Stimulated activated CD8-positive, alpha-beta memory T cell treated with anti-CD3 and anti-CD28 coated beads, Interleukin-15, amount 100 ng/mL, for 1 hour (primary cell): ENCODE measurements at regions not wholly inside any gene's neighbourhood (a gene's known extent, or its start where the extent isn't known, plus 50 kb on each side); places are given as distances from the start of the nearest gene placed in this dataset.
"Not testable (repeated sequence)": the region's sequence is repeated elsewhere in the genome, so short reads cannot be mapped to it uniquely, and the experiment has no call there.

Experiments used
- DNase-seq: peaks from one replicate; pipeline ENCODE4 v3.0.0-alpha.2; 2020; ENCODE audit warnings: low read depth

DNA sequence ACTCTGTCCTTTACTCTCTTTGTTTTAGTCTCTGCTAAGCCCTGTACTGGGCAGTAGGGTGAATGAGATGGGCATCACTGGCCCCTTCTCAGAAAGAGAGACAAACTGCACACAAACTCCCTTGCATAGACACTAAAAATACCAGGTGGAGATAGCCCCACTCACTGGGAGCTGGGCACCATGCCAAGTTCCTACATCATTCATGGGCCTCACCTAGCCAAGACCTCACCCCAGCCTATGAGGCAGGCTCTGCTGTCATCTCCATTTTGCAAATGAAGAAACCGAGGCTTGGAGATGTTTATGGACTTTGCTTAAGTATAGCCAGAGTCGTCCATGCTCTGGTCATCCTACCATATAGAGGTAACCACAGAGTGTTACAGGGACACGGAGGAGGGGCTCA, 499.8 kb upstream of the CDH11 start:
- DNase-seq, result no peak

DNA sequence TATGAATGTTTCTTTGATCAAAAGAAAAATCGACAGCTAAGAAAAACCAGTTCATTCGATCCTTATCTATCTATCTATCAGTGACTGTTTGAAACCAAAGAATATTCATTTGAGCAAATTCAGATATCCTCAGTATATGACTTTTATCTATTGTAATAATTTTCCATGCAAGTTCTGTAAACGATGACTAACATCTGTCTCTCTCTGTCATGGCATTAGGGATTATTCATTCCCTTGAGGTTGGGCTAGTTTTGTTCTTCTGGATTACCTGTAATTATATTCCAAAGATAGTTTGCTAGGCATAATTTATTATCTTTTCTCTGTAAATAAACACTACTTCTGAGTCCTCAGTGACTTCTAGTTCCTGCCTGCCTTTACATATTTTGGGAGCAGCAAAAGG, 497.7 kb upstream of the CDH11 start:
- no peak for DNase-seq

GRCh38 chr16:65618931-65619330, 497.1 kb upstream of the CDH11 start:
- DNase-seq, result no peak

DNA sequence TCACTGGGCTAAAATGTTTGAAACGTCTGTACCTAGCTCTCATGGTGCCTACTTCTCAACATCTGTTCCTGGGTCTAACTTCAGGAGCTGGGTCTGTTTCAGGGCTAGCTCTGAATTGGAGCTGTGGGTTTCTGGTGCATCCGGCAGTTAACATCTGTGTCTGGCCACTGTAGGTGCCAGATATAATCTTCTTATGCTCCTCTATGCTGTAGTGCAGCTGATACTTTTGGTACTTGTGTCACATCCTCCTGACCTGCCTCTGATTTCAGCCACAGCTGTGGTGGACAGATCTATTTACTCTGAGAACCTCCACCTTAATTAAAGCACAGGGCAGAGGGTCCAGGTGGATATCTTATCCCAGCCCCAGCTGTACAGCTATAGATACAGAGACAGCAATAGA, 496.5 kb upstream of the CDH11 start:
- DNase-seq, result no peak

GRCh38 chr16:65617421-65617820, 495.6 kb upstream of the CDH11 start:
- DNase-seq, result no peak

DNA sequence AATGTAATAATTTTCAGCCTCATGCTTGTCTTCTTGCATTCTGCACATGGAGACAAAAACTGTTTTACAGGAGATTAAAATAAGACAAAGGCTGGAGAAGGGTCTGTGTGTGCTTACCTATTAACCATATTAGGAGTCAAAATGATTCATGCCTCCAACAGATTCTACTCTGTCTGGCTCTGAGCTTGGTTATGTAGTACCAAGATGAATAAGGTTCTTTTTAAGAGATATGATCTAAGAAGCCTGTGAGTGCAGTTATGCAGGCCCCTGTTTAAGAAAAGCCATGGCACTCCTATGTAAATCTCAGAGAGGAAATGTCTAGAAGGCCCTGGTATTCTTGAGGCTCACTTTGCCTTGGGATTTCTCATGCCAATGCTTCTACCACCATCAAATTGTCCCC, 486.6 kb upstream of the CDH11 start:
- no peak for DNase-seq

DNA sequence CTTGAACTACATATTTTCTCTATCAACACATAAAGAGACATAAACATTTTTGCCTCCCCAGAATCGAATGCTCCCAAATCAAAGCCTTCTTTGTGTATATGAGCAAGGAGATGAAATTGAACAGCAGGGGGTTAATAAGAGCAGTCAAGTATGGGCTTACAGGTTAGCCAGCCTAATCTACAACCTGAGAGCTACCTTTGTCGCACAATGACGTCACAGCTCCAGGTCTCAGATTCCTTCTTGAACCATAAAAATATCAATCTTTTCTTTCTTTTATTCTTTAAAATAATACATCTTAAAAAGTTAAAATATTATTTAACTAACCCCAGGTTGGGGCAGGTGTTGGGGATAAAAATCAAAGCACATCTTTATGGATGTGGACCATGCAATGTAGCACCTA, 482.9 kb upstream of the CDH11 start:
- no peak for DNase-seq

DNA sequence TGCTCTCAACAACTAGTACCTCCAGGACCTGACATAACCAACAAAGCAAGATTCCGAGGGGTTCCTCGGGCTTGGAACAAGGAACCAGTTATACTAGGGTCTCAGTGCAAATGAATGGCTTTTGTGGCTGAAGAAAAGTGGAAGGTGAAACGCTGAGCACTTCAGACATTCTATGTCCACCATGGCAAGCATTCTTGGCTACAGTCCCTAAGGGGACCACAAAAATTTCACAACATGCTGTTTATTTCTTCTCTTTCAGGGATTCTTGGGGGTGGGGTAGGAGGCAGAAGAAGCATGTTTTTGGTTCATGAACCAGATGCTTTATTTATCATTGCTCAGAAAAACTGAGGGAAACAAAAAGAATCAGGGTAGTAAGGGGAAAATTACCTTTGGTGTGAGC, 479.9 kb upstream of the CDH11 start:
- no peak for DNase-seq

DNA sequence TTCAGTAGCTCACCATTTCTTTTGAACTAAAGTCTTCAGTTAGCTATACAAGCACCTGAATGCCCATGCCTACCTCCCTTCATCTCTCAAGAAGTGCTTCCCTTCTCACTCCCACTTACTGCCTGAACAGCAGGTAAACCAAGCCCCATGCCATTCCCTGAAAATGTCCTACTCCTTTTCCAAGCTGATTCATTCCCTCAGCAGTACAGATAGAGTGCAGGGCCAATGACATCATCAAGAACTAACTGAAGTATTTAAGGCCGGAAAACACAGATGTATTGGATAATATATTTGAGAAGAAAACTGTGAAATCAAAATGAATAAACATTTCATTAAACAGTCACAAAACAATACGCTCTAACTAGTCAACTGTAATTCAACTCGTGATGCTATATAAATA, 478.8 kb upstream of the CDH11 start:
- DNase-seq, result no peak

DNA sequence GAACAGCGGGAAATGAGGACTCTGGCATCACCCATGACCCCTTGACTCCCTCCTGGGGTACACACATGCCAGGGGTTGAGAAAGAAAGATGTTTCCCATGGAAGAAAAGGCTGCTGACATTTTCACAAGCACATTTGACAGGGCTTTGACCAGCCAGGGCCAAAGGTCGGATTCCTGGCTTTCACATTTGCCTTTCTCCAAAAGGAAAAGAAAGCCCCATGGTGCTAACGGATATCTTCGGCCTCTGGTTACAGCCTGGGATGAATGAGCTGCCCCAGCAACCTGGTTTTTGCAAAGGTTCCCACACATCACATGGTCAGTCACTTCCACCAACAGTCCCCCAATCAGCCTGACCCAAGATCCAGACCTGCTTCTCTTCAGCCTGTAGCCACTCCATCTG, 478.2 kb upstream of the CDH11 start:
- no peak for DNase-seq

DNA sequence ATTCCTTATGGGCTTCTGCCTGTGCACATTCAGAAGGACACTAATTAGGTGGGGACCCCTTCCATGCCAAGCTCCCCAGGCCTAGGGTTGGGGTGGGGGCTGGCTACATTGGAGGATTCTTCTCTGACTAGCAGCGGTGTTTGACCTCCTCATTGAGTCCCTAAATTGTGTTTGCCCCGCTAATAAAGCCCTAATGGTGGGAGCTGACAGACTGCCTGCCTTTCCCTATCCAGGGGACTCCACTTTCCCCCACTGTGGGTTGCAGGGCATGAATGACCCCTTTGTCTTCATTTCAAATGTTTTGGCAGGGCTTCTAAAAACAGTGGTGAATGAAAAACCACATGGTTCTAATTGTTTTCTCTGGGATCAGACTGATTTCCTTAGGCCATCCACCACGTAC, 476.8 kb upstream of the CDH11 start:
- no peak for DNase-seq

- DNase-seq, result no peak
Measured at GRCh38 chr16:65583498-65583897, 461.6 kb upstream of the CDH11 start.

DNA sequence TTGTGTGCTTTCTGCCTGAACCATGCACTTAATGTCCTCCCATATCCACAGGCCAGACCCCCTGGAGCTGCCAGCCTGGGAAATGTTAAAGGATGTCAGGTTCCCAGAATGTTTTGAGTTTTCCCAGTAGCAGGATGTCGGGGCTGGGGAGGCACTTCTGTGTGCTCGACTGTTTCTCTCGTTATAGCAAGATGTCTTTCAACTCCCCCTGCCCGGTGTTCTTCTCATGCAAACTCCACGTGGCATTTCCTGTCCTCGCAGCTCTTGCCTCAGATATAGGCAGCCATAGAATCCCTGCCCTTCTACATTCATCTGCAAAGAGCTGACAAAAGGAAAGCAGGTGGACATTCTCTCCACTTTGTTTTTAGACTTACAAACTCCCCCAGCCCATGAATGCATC, 457.2 kb upstream of the CDH11 start:
- DNase-seq, result no peak

GRCh38 chr16:65576631-65577030, 454.8 kb upstream of the CDH11 start:
- no peak for DNase-seq

GRCh38 chr16:65576139-65576538, 454.3 kb upstream of the CDH11 start:
- DNase-seq, result no peak

DNA sequence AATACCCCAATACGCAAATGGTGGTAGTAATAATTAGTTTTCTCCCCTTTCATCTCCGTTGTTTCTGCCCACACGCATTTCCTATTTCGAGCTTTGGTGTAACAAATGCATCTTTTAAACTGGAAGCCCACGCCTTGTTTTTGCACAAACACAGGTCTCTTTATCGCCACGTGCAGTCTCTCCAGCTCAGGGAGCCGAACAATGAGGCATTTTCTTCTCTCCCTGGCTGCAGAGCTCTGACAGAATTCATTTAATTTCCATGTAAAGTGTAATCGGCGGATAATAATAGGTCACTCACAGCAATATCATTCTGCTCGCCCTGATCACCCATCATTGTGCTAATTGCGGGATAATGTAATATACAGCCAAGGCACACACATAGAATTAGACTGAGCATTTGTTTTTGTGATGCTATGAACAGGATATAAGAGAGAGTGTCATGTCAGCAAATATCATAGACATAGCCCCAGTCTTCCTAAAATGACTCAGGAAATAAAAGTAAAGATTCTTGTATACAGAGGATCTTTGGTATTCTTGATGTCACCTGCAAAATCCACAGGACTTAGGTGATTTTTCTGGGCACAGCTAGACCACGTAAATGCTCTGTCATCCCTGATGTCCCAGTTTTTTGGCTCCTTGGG, 452.6 kb upstream of the CDH11 start:
- DNase-seq, result no peak

DNA sequence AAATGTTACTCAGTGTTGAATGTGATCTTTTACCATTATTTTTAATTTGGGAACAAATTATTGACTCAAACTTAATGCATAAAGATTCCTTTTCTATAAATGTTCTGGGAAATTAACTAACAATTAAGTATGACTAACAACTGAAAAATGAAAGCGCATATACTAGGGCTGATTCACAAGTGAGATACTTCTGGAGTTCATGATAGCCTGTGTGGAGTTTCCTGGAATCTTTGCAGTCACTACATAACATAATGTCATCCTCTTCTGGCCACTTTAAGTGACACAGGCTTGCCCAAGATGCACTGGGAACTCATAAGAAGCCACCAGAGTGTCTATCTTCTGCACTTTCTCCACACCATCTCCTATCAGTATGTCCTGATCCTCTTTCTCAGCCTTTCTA, 450.3 kb upstream of the CDH11 start:
- no peak for DNase-seq

DNA sequence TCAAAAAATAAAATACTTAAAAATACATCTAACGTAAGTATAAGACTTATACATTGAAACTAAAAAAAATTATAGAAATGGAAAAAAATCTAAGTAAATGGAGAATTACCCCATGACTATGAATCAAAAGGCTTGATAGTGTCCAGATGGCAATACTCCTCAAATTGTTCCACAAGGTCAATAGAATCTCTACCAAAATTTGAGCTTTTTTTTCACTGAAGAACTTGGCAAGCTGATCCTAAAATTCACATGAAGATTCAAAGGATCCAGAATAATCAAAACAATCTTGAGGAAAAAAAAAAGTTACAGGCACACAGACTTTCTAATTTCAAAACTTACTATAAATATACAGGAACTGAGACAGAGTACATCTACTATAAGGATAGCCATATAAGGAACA, 448.4 kb upstream of the CDH11 start:
- DNase-seq, result no peak

GRCh38 chr16:65559846-65560245, 438.0 kb upstream of the CDH11 start:
- no peak for DNase-seq

- not testable (repeated sequence) for DNase-seq
Measured at GRCh38 chr16:65549689-65550088, 427.8 kb upstream of the CDH11 start.

DNA sequence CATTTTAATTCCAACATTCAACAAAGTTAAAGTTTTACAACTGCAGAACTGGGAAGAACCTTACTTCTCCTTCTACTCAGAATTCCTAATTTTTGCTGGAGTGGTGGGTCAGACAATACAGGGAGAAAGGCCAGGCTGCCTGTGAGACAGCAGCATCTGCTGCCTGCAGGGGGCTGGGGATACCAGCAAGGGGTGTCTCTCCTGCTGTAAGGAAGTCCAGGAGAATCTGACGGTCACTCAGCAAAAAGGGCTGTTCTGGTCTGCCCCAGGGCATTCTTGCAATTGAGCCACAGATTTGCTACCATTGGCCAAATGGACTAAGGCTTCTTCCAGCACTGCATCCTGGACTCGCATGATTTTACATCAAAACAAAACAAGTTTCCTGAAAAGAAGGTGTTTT, 426.6 kb upstream of the CDH11 start:
- no peak for DNase-seq

GRCh38 chr16:65547772-65548446, 426.0 kb upstream of the CDH11 start:
- DNase-seq, result no peak

- DNase-seq, result no peak
Measured at GRCh38 chr16:65546353-65546791, 424.5 kb upstream of the CDH11 start.

DNA sequence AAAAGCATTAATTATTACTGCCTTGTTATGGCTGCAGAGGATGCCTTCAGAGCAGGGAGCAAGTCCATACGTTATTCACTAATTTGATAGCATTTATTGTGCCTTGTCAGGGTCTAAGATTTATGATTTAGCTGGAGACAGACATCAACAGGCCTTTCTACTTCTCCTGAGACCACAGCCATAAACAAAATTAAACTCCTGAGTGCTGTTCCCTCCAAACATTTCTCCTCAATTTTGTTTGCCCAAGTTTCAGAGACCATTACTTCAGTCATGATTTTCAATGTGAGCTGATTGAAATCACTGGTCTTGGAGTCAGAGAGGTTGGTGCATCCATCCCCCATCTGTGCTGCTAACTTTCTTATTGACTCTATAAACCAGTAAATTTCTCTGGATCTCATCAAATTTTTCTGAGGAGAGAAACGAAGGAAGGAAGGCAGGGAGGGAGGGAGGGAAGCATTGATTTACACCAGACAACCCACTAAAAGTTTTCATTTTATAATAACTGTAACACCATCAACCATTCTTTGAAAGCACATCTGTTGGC, 423.6 kb upstream of the CDH11 start:
- no peak for DNase-seq
